Activated T-cell treated with anti-CD3 and anti-CD28 coated beads for 24 hours (primary cell): ENCODE measurements at regions not wholly inside any gene's neighbourhood (a gene's known extent, or its start where the extent isn't known, plus 50 kb on each side); places are given as distances from the start of the nearest gene placed in this dataset.
"Not testable (repeated sequence)": the region's sequence is repeated elsewhere in the genome, so short reads cannot be mapped to it uniquely, and the experiment has no call there.

Experiments
- DNase-seq: peaks from one replicate; pipeline ENCODE4 v3.0.0-alpha.2; 2020; ENCODE audit warnings: low read depth

DNA sequence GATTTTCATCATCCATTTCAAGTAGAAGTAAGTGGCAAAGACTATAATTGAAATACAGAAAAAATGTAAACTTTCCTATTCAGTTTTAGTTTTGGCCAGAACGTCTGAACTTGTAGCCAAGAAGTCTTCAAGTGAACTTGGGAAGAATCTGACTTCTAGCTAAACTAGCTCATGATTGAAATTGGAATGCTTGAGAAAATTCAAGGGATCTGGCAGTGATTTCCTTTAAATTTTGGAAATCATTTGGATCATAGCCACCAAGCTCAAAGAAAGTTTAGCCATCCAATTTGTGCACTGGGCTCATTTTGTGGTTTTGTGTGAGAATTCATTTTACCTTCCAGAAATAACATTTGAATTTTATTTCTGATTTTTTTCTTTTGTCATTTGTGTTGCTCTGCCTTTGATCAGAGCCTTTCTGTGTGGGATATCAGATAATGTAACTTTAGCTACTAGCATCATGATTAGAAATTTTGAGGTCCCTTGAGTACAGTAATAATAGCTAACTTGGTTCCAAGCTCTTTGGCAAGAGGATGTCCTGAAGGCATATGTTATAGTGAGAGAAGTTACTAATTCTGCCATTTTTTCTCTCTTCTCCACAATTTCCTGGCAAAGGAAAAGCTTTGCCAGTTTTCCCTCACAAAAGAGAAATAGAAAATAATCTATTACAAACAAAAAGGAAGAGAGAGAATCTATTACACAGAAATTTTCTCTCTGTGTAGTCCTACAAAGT is 2123.7 kb upstream of the RAG2 start:
- no peak for DNase-seq

DNA sequence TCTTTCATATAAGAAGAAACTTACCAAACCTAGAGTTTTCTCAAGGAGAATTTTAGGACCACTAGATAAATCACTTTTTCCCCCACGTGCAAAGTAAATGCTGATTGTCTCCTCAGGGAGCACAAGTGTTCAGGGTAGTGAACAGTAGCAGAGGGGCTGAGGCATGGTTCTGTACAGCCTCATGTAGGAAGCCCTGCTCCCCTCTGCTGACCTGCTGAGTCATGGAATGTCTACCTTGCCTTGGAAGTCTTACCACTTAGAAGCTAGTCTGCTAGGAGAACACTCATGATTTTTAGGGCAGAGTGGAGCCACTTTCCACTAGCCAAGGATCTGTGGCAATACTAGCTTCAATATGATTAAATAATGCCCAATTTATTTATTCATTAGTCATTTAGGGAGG is 2120.6 kb upstream of the RAG2 start:
- DNase-seq, result no peak

DNA sequence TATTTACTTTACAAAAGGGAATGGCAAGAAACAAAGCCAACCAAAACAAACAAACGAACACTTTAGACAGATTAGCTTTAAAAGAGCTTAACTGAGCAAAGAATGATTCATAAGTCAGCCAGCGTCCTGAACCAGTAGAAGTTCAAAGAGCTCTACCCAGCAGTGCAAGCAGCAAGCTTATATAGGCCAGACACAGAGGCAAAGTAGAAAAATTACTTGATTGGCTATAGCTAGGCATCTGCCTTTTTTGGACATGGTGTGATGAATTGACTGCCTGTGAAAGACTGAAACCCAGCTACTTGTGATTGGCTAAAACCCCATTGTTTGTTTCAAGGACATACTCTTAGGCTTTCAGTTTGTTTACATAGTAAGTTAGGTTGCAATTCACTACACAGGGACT is 2120.0 kb upstream of the RAG2 start:
- DNase-seq, result no peak

DNA sequence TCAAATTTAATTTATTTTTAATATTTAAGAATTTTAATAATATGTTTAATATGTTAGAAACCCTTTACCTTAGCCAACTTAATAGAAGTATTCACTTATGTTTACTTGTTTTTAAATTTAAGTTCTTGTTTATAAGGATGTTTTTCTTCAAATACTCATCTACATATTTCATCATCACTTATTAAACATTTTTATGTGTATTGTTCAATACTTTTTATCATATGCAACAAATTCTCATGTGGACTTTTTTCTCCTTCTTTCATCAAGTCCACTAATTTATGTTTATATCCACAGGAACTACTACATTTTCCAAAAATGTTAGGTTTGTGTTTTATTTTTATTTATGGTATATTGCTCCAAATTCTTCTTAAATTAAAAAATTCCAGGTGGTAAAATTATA is 2113.1 kb upstream of the RAG2 start:
- DNase-seq, result no peak

DNA sequence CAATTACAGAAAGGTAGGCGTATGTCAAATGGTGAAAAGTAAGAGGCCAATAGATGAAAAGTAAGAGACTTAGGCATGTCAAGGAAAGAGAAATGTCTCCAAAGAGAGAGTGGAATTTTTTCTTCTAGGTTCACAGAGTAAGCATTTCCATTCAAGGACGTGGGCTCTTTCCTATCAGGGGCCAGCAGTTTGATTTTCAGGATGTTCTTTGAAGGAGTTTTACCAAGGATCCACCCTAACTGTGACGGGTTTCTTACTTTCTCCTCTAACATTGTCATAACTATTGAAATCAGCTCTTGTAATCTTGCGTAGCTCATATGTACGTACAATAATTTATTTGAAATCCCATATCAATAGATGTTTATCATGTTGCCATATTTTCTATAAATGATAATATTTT is 2112.2 kb upstream of the RAG2 start:
- no peak for DNase-seq

DNA sequence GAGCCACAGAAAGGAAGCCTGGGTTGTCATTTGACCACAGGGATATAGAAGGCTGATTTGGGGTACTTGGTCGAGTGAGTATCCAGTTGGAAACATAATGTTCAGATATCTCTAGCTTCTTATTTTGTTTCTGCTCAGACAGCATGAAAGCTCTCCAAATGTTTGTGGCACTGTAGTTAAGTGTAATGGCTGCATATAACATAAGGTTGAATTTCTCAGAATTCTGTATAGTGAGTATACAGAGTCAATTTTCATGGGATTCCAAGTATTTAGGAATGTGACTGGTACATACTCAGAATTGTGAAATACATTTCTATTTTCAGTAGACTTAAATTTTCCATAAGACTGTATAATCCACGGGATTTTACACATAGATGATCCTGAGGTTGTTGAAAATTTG is 2102.1 kb upstream of the RAG2 start:
- no peak for DNase-seq

DNA sequence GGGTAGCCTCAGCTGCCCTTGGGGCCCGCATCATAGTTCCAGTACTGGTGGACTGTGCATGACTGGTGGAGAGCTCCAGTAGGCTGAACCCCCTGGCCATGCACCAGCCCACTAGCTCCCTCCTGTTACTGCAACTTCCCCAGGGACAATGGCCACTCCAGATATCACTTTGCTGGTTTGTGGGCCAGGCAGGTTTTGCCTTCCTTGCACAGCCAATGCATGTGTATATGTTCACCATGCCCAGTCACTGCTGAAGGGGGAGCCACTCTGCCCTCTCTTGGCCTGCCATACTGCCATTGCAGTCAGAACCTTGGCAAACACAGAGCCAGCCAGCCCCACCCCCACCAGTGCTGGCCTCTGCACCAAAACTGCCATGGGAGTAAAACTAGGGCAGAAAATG is 2095.3 kb upstream of the RAG2 start:
- DNase-seq, result no peak

DNA sequence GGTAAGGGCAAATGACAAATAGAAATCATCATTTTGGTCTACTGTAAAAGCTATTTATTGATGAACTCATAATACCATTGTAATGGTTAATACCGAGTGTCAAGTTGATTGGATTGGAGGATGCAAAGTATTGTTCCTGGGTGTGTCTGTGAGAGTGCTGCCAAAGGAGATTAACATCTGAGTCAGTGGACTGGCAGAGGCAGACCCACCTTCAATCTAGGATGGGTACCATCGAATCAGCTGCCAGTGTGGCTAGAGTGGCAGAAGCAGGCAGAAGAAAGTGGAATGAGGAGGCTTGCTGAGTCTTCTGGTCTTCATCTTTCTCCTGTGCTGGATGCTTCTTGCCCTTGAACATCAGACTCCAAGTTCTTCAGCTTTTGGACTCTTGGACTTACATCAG is 2092.2 kb upstream of the RAG2 start:
- not testable (repeated sequence) for DNase-seq

DNA sequence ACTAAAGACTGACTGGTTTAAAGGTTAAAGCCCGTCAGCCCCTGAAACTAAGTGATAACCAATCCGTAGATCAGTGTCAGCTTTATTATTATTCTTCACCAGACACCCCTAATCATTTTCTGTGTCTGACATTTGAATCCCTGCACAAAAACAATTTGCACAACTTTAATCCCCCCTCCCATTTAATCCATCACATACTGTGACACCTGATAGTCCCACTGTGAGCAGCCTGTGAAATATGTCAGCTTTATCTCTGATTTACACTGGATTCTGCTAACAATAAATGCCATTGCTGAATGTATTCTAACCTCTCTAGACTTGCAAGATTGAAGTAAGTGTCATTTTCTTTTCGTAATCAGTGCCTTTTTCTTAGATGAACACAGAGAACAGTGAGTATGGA is 2089.0 kb upstream of the RAG2 start:
- no peak for DNase-seq

DNA sequence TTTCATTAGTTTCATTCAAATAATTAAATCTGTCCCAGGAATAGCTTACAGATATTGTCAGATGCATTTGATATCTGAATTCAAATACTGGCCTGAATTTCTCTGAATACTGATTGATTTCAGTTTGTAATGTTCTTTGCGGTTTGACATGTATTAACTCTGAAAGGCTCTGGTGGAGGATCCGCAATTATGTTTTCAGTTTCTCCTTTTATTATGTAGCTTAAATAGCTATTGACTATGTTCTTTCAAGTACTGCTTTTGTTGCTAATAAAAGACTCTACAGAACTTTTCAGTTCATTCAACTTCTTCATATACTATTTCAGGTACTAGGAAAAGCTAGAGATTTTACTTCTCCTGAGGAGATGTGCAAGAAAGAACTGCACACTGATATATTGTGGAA is 2085.4 kb upstream of the RAG2 start:
- no peak for DNase-seq

DNA sequence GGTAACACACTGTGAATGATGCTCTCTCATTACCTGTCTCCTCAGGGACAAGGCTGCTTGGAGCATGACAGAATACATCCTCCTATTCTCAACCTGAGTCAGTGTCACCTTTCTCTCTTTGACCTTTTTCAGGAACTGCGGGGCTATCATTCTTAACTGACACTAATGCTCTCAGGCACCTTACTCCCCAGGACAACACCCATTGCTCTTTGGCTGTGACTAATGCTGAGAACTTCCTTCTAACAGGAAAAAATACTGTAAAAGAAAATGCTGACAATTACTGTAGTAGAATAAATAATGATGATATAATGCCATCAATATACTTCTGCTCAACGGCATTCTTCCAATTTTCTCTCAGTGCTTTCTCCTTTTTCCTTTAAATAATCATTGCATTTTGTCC is 2082.7 kb upstream of the RAG2 start:
- no peak for DNase-seq

DNA sequence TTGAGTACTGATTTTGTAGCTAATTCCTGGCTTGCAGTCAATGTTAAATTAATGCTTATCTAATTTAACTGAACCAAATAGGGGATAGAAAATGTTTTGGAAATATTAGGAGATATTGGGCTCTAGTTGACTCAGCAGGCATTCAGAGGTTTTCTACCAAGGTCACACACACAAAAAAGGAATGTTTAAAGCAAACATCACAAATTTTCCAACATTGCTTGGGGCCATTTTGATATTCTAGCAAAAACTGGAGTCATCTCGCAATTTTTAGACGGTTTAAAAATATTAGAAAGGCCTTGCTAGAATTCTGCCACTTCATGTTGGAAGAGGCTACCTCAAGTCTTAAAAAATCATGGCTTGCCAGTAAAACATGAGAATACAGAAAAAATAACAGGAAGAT is 2082.1 kb upstream of the RAG2 start:
- DNase-seq, result no peak

DNA sequence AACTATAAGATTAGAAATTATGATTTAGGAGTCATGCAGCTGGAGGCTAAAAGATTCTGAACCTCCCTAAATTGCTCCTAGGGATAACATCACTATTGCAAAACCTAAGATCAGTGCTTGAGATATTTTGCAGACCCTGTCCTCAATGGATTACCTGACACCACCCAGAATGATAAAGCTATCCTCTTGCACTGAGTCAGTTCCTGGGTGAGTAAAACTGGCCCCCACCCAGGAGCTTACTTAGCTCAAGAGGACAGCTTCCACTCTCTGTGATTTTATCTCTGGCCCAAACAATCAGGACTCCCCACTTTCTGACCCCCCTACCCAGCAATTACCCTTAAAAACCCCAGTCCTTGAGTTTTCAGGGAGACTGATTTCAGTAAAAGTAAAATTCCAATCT is 2074.4 kb upstream of the RAG2 start:
- DNase-seq, result no peak

DNA sequence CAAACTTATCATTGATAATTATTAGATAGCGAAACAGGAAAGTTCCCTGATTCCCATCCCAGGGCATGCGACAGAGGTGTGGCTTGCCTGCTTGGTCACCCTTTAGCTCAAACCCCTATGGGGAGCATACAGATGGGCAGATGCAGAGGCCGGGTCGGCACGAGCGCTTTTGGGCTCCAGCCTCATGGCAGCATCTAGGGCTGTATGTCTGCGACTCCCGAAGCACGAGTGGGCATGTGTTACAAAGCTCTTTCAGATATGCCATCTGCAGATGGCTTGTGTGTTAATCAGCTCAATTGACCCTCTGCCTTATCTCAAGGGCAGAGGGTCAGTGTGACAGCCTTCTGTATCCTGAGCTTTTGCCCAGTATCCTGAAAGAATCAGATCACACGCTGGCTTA is 2069.3 kb upstream of the RAG2 start:
- DNase-seq, result no peak

DNA sequence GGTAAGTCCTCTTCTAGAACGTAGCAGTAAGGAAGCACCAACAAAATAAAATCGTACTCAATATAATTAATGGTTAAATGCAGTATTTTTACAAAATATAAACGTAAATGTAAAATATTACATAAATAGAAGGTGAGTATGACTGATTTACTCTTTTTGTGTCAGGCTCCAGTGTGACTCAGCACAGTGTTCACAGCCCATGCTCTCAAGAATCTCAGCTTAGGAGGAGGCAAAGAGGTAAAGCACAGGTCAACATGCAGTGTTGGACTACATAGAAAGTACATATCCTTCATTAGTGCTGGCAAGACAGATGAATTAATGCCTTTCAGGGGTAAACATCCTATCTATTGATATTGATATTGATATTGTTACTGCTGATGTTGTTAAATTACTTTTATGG is 2050.6 kb upstream of the RAG2 start:
- DNase-seq, result no peak

DNA sequence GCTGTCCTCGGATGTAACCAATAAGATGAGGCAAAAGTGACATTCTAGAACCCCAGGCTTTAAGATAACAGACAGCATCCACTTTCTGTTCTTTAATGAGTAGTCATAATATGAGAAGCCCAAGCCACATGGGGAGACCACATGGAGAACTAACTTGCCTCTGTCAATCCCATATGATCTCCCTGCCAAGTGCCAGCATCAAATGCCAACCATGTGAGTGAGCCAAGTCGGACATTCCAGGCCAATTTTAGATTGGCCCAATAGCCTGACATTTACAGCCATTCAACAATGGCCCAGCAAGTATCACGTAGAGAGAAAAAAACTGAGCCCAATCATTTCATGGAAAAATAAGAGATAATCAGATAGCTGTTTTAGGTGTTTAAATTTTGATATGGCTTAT is 2048.3 kb upstream of the RAG2 start:
- no peak for DNase-seq

DNA sequence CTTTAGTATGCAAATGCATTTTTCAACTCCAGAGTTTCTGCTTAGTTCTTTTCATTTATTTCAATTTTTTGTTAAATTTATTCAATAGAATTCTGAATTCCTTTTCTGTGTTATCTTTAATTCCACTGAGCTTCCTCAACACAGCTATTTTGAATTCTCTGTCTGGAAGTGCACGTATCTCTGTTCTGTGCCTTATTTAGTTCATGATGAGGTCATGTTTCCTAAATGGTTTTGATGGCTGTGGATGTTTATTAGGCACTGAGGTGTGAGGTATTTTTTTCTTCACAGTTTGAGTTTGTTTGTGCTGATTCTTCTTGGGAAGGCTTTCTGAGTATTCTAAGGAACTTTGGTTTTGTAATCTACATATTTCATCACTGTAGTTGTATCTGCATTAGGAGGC is 2042.8 kb upstream of the RAG2 start:
- no peak for DNase-seq

DNA sequence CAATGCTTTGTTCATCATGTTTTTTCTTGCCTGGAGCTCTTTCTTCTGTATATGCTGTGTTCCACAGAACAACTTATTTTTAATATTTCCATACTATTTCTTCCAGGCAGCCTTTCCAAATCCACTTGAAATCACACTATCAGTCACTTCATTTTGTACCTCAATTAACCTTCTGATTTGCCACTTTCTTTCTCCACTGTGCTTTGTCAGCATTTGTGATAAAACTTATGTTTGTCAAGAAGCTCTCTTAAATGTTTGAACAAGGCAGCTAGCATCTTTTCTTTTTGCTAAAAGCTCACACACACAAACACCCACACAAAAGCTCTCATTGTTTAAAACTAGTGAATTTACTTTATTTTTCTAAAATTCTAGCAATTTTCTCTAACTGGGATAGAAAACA is 2014.7 kb upstream of the RAG2 start:
- DNase-seq, result no peak

DNA sequence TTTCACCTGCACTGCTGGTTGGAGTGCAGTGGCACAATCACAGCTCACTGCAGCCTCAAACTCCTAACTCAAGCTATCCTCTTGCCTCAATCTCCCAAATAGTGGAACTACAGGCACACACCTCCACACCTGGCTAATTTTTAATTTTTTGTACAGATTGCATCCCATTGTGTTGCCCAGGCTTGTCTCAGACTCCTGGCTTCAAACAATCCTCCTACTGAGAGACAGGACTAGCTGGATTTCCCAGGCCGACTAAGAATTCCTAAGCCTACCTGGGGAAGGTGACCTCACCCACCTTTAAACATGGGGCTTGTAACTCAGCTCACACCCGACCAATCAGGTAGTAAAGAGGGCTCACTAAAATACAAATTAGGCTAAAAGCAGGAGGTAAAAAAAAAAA is 2003.3 kb upstream of the RAG2 start:
- not testable (repeated sequence) for DNase-seq

DNA sequence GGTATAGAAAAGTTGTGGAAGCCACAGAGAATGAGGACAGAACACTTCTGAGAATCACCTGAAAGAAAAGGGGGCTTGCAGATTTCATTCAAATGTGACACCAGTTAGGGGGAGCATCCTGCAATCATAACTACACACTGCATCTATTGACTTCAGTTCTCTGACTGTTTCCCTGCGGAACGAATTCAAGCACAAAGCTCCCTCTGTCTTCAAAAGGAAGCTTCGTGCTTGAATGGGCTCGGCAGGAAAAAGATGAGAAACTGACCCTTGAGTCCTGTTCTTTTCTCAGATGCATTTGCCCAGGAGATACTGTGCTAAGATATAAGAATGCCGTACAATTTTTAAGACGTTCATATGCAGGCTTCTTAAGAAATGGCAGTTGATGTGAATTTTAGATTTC is 2000.4 kb upstream of the RAG2 start:
- no peak for DNase-seq

DNA sequence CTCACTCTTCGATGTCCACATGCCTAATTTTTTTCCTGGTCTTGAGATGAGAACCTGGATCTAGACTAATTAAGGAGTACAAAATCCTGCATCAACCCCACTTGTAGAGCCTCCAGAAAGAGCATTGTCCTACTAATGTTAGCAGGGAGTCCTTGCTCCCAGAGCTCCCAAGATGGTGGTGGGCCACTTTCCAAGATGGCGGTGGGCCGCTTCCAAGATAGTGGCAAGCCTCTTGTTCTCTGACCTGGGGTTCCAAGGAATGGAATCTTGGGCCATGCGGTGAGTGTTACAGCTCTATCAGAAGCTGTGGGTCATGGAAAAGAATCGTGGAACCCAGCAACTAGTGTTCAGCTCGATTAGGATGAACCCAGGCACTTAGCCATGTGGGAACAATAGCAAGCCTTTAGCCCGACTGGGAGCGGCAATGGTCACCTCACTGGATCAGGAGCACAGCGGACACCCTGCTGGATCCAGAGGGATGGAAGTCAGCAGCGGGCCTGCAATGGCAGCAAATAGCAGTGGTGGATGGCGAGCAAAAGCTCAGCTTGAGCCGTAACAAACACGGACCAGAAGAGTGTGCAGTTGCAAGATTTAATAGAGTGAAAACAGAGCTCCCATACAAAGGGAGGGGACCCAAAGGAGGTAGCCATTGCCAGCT is 1997.5 kb upstream of the RAG2 start:
- not testable (repeated sequence) for DNase-seq

DNA sequence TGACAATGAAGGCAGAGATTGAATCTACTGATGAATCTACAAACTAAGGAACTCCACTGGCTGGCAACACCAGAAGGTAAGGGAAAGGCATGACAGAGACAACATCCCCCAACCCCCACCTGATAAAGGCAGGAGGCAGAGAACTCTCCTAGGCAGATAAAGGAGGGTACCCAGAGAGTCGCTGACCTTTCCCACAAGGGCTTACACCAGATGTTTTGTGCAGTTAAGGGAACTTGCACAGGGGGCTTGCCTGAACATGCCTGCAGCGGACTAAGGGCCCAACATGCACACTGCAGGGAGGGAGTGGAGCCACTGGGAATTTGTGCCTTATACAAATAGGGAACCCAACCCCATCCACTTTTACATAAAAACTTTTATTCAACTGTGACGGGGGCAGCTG is 1996.9 kb upstream of the RAG2 start:
- no peak for DNase-seq

DNA sequence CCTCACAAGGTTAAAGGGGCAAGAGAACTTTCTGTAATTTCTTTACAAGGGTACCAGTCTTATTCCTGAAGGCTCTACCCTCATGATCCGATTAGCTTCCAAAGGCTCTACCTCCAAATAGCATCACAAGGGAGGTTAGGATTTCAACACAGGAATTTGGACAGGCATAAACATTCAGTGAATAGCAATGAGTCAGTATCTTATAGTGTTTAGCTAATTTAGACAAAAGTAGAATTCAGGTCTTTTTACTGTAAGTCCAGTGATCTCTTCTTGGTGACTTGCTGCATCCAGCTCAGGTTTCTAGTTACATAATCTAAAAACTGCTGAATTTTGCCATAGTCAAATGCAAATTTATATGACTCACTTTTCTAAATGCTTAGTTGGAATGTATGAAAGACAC is 1995.6 kb upstream of the RAG2 start:
- no peak for DNase-seq

DNA sequence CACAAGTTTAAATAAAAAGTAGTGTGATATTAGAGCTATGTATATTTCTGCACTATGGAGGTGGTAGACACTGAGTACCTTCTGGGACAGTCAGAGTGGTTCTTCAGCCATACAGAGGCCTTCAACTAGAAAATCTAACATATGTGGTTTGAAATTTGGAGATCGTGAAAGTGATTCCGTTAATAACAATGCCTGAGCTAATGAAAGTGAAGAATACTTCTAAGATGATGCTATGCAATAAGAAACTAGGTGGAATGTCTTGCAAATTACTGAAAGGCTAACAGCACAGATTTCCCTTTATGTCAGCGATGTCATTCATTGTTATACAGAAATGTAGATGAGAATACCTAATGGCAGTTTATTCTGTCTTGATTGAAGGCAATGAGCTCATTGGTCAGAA is 1984.7 kb upstream of the RAG2 start:
- DNase-seq, result no peak
